GM12874 (cell line): ENCODE measurements at regions not wholly inside any gene's neighbourhood (a gene's known extent, or its start where the extent isn't known, plus 50 kb on each side); places are given as distances from the start of the nearest gene placed in this dataset.

ENCODE experiments used
- CTCF ChIP-seq: IDR thresholded peaks from 2 replicates; pipeline ENCODE4 v1.5.1; 2011; ENCODE audit warnings: low read depth, mild to moderate bottlenecking, control low read depth, low read length, moderate library complexity; ENCODE audit not compliant: insufficient read depth

- no peak for TF ChIP-seq CTCF
Measured at GRCh38 chr1:157460381-157460780, 91.9 kb downstream of the FCRL5 start.

GRCh38 chr1:157457279-157457678, 95.0 kb downstream of the FCRL5 start:
- no peak for TF ChIP-seq CTCF

GRCh38 chr1:157455318-157455717, 97.0 kb downstream of the FCRL5 start:
- TF ChIP-seq CTCF = no peak

- no peak for TF ChIP-seq CTCF
Measured at GRCh38 chr1:157450106-157450505, 102.2 kb downstream of the FCRL5 start.

- TF ChIP-seq CTCF = no peak
Measured at GRCh38 chr1:157448636-157449035, 103.7 kb downstream of the FCRL5 start.

- TF ChIP-seq CTCF = no peak
Measured at GRCh38 chr1:157442065-157442464, 110.2 kb downstream of the FCRL5 start.

- no peak for TF ChIP-seq CTCF
Measured at GRCh38 chr1:157439302-157439954, 112.9 kb downstream of the FCRL5 start.

- no peak for TF ChIP-seq CTCF
Measured at GRCh38 chr1:157438613-157439012, 113.7 kb downstream of the FCRL5 start.
